ENCODE measurements at regions not wholly inside any gene's neighbourhood (a gene's known extent, or its start where the extent isn't known, plus 50 kb on each side); places are given as distances from the start of the nearest gene placed in this dataset.

- H3K4me3 ChIP-seq (ENCODE audit: low read depth, low read length), result no peak overlapping the region
- ChIA-PET POLR2A (no interaction called here), CTCF (interaction anchor here (1.5 kb wide), 1 partner anchor 12 kb away, joined by 3 read pairs; no protein-coding TSS in a partner anchor)
- DNase-seq (ENCODE audit: low read depth, low spot score), result no peak
- peak; percentile 33 for TF ChIP-seq CTCF (IDR thresholded peaks at IDR 0.05; ENCODE audit: insufficient read depth, low read length, missing control alignments)
Observed at GRCh38 chr13:74040200-74040599, 94.0 kb downstream of the KLF12 start.

- H3K4me3 ChIP-seq (ENCODE audit: low read depth, low read length), result no peak overlapping the region
- ChIA-PET CTCF (interaction anchor here (0.9 kb wide), 1 partner anchor 49 kb away, joined by 3 read pairs; no protein-coding TSS in a partner anchor), POLR2A (no interaction called here)
- no peak for DNase-seq (ENCODE audit: low read depth, low spot score)
- no peak for TF ChIP-seq CTCF (IDR thresholded peaks at IDR 0.05; ENCODE audit: insufficient read depth, low read length, missing control alignments)
Observed at GRCh38 chr13:74039667-74040066, 94.5 kb downstream of the KLF12 start.

GRCh38 chr13:74039154-74039553 is 95.0 kb downstream of the KLF12 start:
- POLR2A ChIA-PET, result no interaction called here
- no peak overlapping the region for H3K4me3 ChIP-seq (ENCODE audit: low read depth, low read length)
- no peak for DNase-seq (ENCODE audit: low read depth, low spot score)
- CTCF ChIA-PET, result interaction anchor here (0.9 to 1.0 kb wide), 2 partner anchors 14 to 49 kb away, joined by 3 read pairs; no protein-coding TSS in a partner anchor
- no peak for TF ChIP-seq CTCF (IDR thresholded peaks at IDR 0.05; ENCODE audit: insufficient read depth, low read length, missing control alignments)

GRCh38 chr13:74037762-74038161 is 96.4 kb downstream of the KLF12 start:
- ChIA-PET POLR2A (no interaction called here), CTCF (interaction anchor here (0.9 kb wide), 1 partner anchor 86 kb away, joined by 3 read pairs; no protein-coding TSS in a partner anchor)
- no peak for DNase-seq (ENCODE audit: low read depth, low spot score)
- TF ChIP-seq CTCF (IDR thresholded peaks at IDR 0.05; ENCODE audit: insufficient read depth, low read length, missing control alignments), result no peak
- H3K4me3 ChIP-seq (ENCODE audit: low read depth, low read length), result no peak overlapping the region

- ChIA-PET CTCF (interaction anchor here (3.0 kb wide), 1 partner anchor 12 kb away, joined by 9 read pairs; no protein-coding TSS in a partner anchor), POLR2A (no interaction called here)
- TF ChIP-seq CTCF (IDR thresholded peaks at IDR 0.05; ENCODE audit: insufficient read depth, low read length, missing control alignments), result no peak
- DNase-seq (ENCODE audit: low read depth, low spot score), result no peak
- H3K4me3 ChIP-seq (ENCODE audit: low read depth, low read length), result no peak overlapping the region
Observed at GRCh38 chr13:74036373-74036772, 97.8 kb downstream of the KLF12 start.

GRCh38 chr13:74035896-74036295 is 98.3 kb downstream of the KLF12 start:
- CTCF ChIA-PET, result interaction anchor here (3.0 kb wide), 1 partner anchor 11 kb away, joined by 9 read pairs; no protein-coding TSS in a partner anchor

More at GRCh38 chr13:74035896-74036295, 98.3 kb downstream of the KLF12 start:
- POLR2A ChIA-PET, result no interaction called here
- H3K4me3 ChIP-seq (ENCODE audit: low read depth, low read length), result no peak overlapping the region
- DNase-seq (ENCODE audit: low read depth, low spot score), result no peak
- no peak for TF ChIP-seq CTCF (IDR thresholded peaks at IDR 0.05; ENCODE audit: insufficient read depth, low read length, missing control alignments)
